GM12864 (cell line): ENCODE measurements at regions not wholly inside any gene's neighbourhood (a gene's known extent, or its start where the extent isn't known, plus 50 kb on each side); places are given as distances from the start of the nearest gene placed in this dataset.

Source experiments
- DNase-seq: peaks from one replicate; pipeline ENCODE4 v3.0.0-alpha.2; 2011; ENCODE audit warnings: low read depth
- H3K4me3 ChIP-seq: 2 replicates; pipeline ENCODE4 v1.5.1; 2011; ENCODE audit warnings: mild to moderate bottlenecking, low read depth, low read length, control low read depth
- TF ChIP-seq, protein P1 (sequence below): IDR thresholded peaks from 2 replicates; pipeline ENCODE4 v1.5.1; 2011; ENCODE audit warnings: low read depth, mild to moderate bottlenecking, moderate library complexity, low read length, control low read depth, inconsistent platforms; ENCODE audit errors: missing control alignments

DNA sequence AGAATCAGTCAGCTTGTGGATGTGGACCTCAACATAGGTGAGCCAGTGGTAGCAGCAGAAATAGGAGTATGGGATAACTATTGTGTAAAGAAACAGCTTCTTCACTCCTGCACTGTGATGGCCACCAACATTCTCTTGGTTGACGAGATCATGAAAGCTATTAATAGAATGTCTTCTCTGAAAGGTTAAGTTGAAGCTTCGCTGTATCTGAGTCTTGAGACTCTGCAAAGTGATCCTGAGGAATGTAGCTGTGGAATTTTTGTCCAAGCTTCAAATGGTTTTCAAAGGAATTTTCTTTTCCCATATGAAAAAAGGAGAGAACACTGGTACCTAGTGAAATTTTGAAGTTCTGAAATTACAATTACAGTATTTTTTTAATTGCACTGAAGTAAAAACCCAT lies 146.3 kb downstream of the GMNC start:
- TF ChIP-seq, protein P1, sequence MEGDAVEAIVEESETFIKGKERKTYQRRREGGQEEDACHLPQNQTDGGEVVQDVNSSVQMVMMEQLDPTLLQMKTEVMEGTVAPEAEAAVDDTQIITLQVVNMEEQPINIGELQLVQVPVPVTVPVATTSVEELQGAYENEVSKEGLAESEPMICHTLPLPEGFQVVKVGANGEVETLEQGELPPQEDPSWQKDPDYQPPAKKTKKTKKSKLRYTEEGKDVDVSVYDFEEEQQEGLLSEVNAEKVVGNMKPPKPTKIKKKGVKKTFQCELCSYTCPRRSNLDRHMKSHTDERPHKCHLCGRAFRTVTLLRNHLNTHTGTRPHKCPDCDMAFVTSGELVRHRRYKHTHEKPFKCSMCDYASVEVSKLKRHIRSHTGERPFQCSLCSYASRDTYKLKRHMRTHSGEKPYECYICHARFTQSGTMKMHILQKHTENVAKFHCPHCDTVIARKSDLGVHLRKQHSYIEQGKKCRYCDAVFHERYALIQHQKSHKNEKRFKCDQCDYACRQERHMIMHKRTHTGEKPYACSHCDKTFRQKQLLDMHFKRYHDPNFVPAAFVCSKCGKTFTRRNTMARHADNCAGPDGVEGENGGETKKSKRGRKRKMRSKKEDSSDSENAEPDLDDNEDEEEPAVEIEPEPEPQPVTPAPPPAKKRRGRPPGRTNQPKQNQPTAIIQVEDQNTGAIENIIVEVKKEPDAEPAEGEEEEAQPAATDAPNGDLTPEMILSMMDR: no peak
- DNase-seq: no peak
- no peak overlapping the region for H3K4me3 ChIP-seq

GRCh38 chr3:190710723-190711122 lies 151.8 kb downstream of the GMNC start:
- DNase-seq: no peak
- TF ChIP-seq, protein P1: no peak
- H3K4me3 ChIP-seq: no peak overlapping the region

- no peak overlapping the region for H3K4me3 ChIP-seq
- DNase-seq: no peak
- TF ChIP-seq, protein P1: no peak
Observed at GRCh38 chr3:190709351-190709773, 153.1 kb downstream of the GMNC start.
